CD4-positive, alpha-beta T cell treated with Interleukin-6 at 100 ng/mL for 8 hours (primary cell): ENCODE measurements at regions not wholly inside any gene's neighbourhood (a gene's known extent, or its start where the extent isn't known, plus 50 kb on each side); places are given as distances from the start of the nearest gene placed in this dataset.
"Not testable (repeated sequence)": the region's sequence is repeated elsewhere in the genome, so short reads cannot be mapped to it uniquely, and the experiment has no call there.

Experiments
- DNase-seq: peaks from one replicate; pipeline ENCODE4 v3.0.0-alpha.2; 2020; ENCODE audit warnings: mixed read lengths, low spot score

DNA sequence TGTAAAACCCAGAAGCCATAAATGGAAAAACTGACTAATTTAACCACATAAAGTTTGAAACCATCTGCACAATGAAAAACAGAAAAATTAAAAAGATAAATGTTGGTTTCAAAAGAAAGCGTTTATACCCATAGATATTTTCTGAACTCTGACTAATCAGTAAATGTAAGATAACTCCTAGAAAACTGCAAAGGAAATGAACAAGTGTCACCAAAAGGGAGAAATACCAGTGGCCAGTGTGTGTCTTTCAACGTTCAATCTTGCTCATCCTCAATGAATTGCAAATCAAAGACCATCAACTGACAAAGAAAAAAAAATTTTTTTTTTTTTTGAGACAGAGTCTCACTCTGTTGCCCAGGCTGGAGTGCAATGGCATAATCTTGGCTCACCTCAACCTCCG is 180.1 kb downstream of the SYK start:
- no peak for DNase-seq

DNA sequence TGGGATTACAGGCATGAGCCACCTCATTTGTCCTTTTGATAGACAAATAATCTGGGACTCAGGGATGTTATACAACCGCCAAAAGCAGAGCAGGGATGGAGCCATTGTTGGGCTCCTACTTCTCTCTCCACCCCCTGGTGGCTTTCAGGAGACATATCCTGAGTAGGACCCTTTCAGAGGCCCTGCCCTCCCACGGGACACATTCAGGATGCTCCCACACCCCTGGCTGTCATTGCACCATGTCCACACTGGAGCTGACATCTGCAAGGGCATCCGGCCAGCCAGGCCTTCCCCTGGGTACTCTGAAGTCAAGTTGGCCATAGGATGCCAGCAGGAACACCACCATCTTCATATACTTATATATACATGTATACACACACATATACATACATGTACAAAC is 181.8 kb downstream of the SYK start:
- no peak for DNase-seq

DNA sequence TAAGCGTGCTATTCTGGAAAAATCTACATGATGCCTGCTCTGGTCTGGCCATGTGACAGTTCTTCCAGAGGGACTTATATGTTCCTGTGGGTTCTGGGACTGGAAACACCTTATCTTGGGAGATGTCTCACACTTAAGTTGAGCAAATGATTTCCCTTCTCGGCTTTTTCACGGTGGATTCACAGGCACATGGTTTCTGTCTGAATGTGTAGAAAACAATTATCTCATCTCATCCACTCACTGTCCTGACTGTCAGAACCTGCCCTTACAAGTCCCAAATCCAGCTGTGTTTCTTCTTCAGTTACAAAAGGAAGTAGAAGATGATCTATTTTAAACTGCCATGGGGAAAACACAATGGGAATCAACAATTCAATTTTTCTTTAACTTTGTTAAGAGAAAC is 184.0 kb downstream of the SYK start:
- DNase-seq = no peak

DNA sequence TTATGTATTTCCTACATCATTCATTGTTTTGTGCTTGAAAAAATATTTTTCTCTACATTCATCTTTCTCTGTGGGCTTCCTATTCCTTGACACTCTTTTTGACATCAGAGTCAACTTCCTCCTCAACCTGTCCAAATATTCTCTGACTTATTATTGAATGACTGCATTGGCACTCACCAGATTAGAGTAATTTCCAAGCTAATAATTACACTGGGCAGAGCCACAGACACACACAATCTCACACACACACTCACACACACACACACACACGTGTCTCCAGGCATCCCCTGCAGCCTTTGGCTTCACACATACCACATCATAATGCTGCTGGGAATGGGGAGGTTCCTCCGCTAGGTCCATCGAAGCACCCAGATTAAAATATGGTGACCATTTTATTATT is 184.5 kb downstream of the SYK start:
- no peak for DNase-seq

DNA sequence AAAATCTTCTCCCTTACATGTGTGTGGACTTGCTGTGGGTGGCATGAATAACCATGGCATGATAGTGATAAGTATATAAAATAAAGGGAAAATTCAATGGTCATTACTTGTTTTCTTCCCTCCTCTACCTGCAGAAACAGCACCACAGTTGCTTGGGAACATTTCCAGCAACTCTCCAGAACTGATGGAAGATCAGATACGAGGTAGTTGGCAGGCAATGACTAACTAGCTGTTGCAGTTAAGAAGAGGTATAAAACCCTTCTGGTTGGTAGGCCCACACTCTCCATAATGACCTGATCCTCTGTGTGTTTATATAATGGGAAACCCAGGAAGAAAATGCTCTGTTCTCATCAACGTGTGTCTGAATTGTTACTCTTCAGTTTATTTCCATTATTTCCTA is 185.9 kb downstream of the SYK start:
- no peak for DNase-seq

DNA sequence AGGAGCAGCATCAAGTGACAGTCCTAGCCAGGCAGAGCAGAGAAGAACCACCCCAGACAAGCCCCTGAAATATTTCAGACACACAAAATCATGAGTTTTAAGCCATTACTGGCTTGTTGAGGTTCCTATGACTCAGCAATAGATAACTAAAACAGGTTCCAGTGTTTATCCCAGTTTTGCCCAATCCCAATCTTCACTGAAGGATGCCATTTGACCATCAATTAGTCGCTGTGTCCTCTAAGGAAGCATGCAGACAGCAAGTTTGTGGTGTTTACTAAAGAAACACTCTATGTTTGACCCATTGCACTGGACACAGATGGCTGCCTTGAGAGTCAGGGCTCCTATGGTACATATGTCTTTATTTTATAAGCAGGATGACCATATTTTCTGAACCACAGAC is 186.7 kb downstream of the SYK start:
- no peak for DNase-seq

DNA sequence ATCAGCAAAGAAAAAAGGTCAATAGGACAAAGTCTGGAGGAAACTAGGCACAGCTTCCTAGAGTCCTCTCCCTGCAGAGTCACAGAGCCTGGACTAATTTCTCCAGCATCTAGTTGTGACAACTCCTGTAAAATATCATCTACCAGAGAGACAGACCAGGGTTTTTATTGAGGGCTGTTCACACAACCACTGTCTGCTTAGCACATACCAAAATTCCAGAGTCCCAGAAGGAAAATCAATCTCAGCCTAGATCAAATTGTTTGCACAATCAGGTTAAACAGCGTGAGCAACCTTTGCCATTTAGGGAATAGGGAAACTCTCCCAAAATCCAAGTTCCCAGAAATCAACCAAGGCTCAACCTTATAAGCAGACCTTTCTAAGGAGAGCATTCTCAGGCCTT is 190.3 kb downstream of the SYK start:
- DNase-seq = no peak

DNA sequence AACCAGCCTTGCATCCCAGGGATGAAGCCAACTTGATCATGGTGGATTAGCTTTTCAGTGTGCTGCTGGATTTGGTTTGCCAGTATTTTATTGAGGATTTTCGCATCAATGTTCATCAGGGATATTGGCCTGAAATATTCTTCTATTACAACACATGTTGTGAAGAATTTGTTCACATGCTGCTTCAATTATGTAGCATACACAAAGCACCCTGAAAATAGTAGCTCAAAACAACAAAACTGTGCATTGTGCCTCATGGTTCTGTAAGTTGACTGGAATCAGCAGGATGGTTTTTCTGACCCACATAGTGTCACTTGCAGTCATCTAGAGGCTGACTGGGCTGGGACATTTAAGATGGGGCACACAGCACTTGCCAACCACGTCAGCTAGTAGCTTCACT is 193.9 kb downstream of the SYK start:
- DNase-seq = no peak

DNA sequence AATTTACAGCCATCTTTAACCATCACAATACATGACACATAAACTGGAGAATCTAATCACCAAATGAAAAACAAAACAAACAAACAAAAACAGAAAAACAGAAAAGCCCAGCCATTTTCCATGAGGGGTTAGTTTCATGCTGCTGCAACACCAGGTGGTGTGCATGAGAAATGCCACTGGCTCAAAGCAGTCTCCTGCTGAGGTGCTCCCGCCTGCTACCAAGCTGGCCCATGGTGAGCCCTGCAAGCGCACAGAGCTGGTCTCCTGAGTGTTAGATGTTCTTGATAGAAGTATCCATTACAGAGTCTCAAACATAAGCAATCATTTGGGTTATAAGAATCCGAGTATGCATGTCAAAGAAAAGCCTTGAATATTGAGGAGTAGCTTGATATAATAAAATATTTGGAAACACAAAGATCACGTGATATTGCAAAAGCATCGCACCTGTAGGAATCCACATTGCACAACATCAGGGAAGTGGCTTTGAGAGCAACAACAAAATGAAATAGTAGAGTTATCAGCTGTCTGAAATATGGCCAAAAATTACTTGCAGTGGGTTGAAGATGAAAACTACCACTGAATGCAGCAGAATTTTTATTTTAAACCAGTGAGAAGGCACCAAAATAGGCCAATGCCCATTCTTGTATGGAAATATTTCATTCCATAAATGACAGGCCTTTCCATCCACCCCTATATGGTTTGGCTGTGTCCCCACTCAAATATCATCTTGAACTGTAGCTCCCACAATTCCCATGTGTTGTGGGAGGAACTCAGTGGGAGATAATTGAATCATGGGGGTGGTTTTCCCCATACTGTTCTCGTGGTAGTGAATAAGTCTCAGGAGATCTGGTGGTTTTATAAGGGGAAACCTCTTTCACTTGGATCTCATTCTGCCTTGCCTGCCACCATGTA is 194.8 kb downstream of the SYK start:
- no peak for DNase-seq

DNA sequence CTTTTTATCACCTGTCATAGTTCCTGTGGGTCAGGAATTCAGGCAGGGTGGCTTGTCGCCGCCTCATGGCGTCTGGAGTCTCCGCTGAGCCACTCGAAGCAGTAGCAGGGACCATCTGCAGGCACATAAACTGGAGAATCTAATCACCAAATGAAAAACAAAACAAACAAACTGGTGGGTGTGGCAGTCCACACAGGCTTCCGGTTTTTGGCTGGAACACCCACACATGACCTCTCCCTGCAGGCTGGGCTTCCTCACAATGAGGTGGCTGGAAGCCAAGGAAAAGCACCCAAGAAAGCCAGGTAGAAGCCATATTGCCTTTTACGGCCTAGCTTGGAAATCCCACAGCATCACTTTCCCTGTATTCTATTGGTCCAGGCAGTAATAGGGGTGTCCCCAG is 197.0 kb downstream of the SYK start:
- DNase-seq = no peak

DNA sequence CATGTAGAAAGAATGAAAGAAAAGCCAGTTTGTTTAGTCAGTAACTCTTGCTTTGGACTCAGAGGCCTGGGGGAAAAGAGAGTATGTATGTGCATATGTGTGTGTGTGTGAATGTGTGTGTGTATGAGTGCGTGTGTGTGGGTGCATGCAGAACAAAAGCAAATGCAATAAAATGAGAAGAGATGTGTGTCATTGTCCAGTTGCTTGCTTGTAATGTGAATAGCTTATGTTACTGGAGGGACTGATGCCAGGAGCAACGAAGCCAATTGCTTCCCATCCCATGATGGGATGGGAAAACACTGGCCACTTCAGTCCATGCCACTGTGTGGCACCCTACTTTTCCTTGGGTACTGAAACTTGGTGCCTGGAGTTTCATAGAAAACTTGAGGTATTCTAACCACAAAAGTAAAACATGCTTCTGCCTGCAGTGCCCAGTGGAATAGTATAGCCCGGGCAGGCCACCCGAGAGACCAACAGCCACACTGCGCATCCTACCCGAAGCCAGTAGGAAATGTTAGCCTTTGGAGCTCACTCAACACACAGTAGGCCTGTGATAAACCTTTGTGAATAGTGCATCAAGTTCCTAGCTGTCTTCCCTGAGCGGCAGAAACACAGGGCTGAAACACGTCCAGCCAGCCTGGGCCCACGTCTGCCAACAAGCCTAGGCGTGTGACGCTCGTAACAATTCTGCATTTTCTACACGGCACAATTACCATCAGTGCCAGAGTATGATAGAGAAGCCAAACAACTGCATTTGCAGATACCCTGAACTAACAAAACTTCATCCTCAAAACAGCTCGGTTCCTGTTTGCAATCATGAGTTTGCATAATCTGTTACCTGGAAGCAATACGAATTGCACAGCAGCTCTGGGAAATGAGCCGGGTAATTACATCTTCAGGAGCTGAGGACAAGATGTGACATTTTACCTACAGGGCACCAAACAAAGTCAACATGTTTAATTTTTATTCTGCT is 198.1 kb downstream of the SYK start:
- DNase-seq = no peak

DNA sequence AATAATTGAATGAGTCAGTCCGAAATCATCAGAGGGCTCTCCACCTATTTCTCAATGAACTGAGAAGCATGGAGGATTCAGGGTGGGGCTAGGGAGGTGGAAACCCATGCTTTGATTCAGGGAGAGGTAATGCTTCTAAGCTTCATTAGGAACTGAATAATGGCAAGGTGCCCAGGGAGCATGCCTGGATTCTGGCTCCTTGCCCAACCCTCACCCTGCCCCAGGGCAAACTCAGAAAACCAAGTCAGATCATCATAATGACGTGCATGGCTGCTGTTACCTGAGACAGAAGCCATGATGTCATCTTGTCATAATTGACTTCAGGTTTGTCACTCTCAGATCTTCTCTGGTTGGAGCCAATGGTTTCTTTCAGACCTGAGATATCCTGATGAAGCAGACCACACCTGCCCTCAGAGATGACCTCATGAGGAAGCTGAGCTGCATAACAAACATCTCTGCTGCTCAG is 199.6 kb downstream of the SYK start:
- no peak for DNase-seq

DNA sequence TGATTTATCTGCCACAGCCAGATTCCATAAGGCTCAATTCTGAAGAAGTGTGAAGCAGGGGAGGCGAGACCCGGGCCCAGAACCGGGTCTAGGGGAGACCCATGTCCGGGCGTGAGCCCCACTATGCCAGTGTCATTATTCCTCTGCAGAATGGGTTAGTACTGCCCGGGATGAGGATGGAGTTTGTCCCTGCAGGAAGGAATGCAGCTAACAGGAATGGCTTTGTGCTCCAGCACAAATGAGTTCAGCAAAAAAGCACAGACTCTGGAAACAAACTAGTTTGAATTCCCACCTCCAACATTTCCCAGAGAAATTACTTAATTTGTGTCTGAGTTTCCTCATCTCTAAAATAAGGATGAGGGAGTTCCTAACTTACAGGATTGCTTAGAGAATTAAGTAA is 202.9 kb downstream of the SYK start:
- DNase-seq = no peak

DNA sequence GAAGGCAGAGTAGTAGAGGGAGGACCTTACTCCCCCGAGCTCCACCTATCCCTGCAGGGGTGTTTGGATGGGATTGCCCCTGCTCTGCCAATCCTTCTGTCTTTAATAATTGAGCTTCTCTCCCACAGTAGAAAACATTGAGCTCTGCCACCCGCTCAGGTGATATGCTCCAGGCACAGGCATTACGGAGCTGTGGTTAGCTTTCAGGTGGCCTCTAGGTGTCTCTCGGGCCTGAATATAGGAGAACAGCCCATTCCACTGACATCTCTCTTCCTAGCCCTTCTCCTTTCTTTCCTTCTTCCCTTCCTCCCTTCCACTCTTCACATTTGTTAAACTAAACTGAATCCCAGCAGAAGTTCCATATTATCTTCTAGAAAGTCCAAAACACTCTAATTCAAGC is 203.4 kb downstream of the SYK start:
- DNase-seq = no peak

DNA sequence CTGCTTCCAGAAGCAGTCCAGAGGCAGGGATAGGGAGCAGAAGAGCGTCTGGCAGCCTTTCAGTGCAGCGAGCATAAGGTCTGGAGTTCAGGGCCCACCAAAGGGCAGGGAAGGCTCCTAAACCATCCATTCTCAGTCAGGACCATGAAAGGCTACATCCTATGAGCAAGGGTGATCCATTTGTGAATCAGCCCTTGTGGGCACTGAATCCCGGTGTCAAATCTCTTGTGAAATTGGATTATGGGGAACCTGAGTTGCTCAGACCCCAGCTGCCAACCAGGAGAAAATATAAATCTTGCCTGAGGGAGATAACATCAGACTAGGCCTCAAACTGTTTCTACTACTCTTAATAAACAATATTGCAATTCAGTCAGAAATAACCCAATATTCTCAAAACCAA is 204.4 kb downstream of the SYK start:
- no peak for DNase-seq

DNA sequence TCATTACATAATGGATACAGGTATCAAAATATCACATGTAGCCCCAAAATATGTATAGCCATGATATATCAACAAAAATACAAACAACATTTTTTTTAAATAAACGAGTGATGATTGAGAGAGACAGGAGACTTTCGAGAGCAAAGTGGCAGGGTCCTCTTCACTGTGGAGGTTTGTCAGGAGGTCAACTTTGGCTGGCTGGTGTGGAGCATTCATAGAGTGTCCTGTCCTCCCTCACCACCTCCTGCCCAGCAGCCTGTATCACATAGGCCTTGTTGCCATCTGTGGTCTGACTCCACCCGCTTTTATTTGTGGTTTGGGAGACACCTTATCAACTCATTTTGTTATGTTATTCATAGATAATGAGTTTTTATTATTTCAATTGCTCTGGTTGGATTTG is 206.9 kb downstream of the SYK start:
- no peak for DNase-seq

DNA sequence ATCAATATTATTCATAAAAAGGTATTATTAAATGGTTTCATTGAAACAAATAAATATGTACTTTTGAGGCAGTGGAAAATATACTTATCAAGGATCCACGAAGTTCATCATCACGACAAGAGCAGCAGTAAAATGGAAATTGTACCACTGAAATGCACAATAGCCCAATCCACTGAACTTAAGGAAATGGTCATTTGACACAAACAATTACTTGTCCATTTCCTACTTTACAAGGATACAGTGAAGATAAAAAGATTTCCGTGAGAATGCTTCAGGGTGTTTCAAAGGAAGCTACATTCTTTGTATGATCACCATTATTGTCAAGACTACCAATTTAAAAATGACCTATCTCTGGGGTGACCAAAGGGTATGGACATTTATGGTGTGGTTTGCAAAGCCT is 210.3 kb downstream of the SYK start:
- DNase-seq = no peak

DNA sequence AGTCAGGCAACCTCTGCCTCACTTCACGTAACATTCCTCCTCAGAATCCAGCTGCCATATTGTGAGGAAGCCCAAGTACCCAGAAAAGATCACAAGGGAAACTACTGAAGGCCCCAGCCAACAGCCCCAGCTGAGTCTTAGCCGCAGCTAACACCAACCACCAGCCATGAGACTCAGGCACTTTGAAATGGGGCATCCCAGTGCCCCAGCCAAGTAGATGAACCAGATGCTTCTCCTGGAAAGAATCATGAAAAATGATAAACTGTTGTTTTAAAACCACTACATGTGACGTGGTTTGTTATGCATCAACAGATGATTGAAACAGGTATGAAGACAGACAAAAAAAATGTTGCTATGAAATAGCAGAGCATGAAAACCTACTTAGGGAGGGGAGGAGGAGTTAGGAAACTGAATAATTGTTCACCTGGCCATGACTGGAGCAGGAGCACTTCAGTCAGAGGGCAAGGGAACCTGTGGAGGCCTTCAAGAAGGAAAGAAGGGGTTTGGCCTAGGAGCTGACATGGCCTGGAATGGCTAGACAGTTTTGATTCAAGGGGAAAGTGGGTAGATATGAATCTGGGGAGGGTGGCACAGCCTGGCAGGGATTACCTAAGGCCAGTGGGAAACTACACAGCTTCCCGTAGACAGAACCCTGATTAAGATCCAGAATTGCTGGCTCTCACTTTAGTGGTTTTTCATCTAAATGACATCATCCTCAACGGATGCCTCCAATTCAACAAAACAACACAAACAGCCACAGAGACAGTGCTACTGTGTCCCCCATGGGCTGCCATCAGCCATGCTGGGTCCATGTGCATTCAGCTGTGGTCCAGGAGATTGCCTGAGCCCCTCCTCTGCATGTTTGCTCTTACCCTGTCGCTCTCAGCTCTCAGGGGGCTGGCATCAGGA is 211.6 kb downstream of the SYK start:
- DNase-seq = no peak

DNA sequence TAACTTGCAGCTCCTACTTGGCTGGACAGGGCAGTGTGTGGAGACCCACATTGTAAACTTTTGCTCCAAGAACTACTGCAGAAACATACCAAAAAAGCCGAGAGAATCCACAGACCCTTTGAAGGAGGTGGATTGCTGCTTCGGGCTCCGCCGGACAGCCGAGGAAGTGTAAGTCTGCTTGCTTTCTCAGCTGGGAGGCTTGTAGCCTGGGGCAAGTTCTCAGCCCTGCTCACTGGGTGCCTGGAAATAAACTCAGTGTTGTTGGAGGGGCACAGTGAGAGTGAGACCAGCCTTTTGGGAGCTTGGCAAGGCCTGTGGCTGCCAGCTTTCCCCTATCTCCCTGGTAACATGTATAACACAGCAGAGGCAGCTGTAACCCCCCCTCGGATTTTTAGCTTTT is 215.6 kb downstream of the SYK start:
- no peak for DNase-seq

DNA sequence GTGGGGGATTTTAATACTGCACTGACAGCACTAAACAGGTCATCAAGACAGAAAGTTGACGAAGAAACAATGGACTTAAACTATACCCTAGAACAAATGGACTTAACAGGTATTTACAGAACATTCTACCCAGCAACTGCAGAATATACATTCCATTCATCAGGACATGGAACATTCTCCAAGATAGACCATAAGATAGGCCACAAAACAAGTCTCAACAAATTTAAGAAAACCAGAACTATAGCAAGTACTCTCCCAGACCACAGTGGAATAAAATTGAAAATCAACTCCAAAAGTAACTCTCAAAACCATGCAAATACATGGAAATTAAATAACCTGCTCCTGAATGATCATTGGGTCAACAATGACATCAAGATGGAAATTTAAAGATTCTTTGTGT is 218.3 kb downstream of the SYK start:
- not testable (repeated sequence) for DNase-seq

DNA sequence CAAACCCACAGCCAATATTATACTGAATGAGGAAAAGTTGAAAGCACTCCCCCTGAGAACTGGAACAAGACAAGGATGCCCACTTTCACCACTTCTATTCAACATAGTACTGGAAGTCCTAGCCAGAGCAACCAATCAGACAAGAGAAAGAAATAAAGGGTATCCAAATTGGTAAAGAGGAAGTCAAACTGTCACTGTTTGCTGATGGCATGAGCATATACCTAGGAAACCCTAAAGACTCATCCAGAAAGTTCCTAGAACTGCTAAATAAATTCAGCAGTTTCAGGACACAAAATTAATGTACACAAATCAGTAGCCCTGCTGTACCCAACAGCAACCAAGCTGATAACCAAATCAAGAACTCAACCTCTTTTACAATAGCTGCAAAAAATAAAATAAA is 220.0 kb downstream of the SYK start:
- DNase-seq = not testable (repeated sequence)

DNA sequence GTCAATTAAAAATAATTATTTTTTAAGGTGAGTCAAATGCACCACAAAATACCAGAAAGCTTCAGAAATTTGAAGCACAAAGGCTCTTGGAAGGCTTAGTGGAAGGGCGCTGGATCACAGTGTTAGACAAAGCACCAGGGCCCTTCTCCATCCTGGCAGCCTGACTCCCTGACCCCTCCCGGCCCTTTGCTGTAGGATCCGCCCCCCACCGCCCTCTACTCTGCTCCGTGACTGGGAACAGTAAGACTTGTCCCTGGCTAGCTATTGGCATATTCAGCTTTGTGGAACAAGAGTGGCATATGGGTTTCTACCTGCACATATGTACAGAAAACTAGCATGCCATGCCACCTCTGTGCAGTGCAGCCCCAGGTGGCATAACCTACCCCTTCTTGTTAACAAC is 222.1 kb downstream of the SYK start:
- no peak for DNase-seq
